ENCODE measurements at regions not wholly inside any gene's neighbourhood (a gene's known extent, or its start where the extent isn't known, plus 50 kb on each side); places are given as distances from the start of the nearest gene placed in this dataset.

DNA sequence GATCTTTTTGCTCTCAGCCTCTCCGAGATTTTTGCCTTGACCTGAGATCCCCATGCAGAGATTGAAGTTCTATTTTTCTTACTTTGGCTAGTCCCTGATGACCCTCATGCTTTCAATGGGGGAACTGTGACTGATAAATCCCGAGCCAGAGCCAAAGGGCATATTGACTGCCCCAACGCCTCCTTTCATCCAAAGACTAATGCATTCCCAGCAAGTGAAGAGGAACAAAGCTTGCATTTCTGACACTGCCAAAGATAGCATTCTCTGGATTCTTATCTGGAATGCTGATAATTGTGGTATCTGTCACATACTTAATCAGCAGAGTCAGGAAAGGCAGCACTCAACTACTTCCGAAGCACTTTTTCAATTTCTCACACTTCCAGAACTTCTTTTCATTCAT lies 152.3 kb upstream of the EGLN3 start:
- no peak overlapping the region for H3K4me3 ChIP-seq (ENCODE audit: low read length in 2 of 2)
- no peaks in the 10 kb centered on the region for H3K27me3 ChIP-seq (ENCODE audit: control insufficient read depth in 1 of 2, insufficient read depth in 2 of 2, low read length in 2 of 2)
- H3K4me1 ChIP-seq (ENCODE audit: control insufficient read depth, insufficient read depth, low read length), result peaks cover 17% of the 10 kb centered on the region
- no peak overlapping the region for H3K9ac ChIP-seq (ENCODE audit: low read length in 2 of 2)
- H3K27ac ChIP-seq (ENCODE audit: low read length), result no peak overlapping the region
- no peaks in the 10 kb centered on the region for H3K9me3 ChIP-seq (ENCODE audit: control insufficient read depth in 2 of 2, low read length in 2 of 2)
- H3K36me3 ChIP-seq (ENCODE audit: control insufficient read depth in 2 of 2, insufficient read depth in 2 of 2, low read length in 2 of 2), result no peaks in the 10 kb centered on the region

DNA sequence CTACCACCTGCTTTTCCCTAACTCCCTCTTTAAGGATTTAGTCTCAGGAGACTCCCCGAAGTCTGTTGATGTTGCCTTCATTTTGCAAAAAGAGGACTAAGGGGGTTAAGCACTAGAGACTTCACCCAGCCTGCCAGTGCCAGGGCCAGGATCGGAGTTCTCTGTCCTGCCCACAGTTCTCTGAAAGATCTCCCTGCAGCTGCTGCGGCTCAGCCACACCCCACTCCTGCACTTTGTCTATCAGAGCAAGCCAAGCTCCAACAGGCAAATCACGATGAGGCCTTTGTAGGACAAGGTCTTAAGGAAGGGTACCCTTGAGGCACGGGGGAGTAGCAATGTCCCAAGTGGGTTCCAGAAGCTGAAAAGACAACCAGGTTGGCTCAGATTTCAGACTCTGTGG lies 148.8 kb upstream of the EGLN3 start:
- H3K9ac ChIP-seq (ENCODE audit: low read length in 2 of 2), result no peak overlapping the region
- H3K4me3 ChIP-seq (ENCODE audit: low read length in 2 of 2), result peak overlapping the region in 1 of 2 donors; percentile 8
- H3K36me3 ChIP-seq (ENCODE audit: control insufficient read depth in 2 of 2, insufficient read depth in 2 of 2, low read length in 2 of 2), result no peaks in the 10 kb centered on the region
- peaks cover 18% of the 10 kb centered on the region for H3K4me1 ChIP-seq (ENCODE audit: control insufficient read depth, insufficient read depth, low read length)
- H3K9me3 ChIP-seq (ENCODE audit: control insufficient read depth in 2 of 2, low read length in 2 of 2), result no peaks in the 10 kb centered on the region
- no peak overlapping the region for H3K27ac ChIP-seq (ENCODE audit: low read length)
- H3K27me3 ChIP-seq (ENCODE audit: control insufficient read depth in 1 of 2, insufficient read depth in 2 of 2, low read length in 2 of 2), result no peaks in the 10 kb centered on the region

DNA sequence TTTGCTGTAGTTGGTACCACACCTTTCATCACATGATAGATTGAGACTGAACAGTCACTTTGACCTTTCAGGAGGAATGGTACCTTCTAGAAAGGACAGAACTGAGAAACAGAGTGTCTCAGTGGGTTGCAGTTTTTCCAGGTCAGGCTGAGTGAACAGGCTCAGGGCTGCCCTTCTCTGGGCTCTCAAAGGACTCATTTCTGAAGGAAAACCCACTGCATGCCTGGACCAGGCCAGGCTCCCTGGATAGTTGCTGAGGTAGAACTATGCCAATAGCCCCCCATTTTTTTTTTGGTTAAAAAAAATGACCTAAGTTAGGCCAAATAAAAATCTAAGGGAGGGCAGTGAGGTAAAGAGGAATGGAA lies 148.1 kb upstream of the EGLN3 start:
- Histone ChIP-seq H3K36me3 (ENCODE audit: control insufficient read depth in 2 of 2, insufficient read depth in 2 of 2, low read length in 2 of 2) (no peaks in the 10 kb centered on the region), H3K27ac (ENCODE audit: low read length) (no peak overlapping the region), H3K9ac (ENCODE audit: low read length in 2 of 2) (peak overlapping the region in 1 of 2 donors; percentile 58), H3K9me3 (ENCODE audit: control insufficient read depth in 2 of 2, low read length in 2 of 2) (no peaks in the 10 kb centered on the region), H3K4me3 (ENCODE audit: low read length in 2 of 2) (no peak overlapping the region), H3K27me3 (ENCODE audit: control insufficient read depth in 1 of 2, insufficient read depth in 2 of 2, low read length in 2 of 2) (no peaks in the 10 kb centered on the region), H3K4me1 (ENCODE audit: control insufficient read depth, insufficient read depth, low read length) (peaks cover 14% of the 10 kb centered on the region)

DNA sequence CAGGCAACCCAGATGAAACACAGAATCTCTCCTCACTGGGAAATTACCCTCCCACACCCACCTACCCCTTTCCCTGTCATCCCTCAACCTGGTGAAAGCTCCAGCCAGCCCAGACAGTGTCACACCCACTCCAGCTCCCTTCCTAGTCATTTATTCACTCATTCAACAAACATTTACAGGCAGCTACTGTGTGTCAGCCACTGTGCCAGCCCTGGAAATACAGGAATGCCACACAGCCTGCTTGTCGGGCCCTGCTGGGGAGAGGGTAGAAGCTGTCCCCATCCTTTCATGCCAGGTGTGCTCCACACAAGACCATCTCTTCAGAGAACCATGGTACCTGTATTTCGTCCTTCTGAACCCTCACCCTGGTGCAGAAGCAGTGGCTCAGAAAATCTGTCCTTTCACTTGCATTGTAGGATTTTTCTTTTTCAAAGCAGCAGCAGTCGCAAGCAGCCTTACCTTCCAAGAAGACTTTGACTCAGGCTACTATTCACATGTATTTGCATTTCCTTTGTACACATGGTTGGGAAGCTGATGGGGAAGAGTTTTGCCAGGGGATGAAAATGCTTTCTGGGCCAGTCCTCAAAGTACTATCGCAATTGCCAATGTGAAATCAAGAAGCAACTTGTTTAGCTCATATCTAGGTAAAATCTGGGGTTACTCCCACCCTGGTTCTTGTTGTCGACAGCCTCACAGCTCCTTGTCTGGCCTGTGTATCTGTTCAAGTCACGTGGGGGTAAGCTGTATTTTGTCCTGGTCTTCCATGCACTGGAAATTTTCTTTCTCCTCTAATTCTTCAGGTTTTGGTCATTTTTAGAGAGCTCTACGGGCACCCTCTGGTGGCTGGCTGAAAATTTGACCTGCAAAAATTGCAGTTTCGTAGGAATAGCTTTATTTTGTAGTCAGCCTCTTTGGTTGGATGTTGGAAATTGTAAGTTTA lies 147.4 kb upstream of the EGLN3 start:
- Histone ChIP-seq H3K4me1 (ENCODE audit: control insufficient read depth, insufficient read depth, low read length) (peaks cover 14% of the 10 kb centered on the region), H3K27me3 (ENCODE audit: control insufficient read depth in 1 of 2, insufficient read depth in 2 of 2, low read length in 2 of 2) (no peaks in the 10 kb centered on the region), H3K9ac (ENCODE audit: low read length in 2 of 2) (peak overlapping the region in 1 of 2 donors; percentile 58), H3K4me3 (ENCODE audit: low read length in 2 of 2) (no peak overlapping the region), H3K36me3 (ENCODE audit: control insufficient read depth in 2 of 2, insufficient read depth in 2 of 2, low read length in 2 of 2) (no peaks in the 10 kb centered on the region), H3K27ac (ENCODE audit: low read length) (no peak overlapping the region), H3K9me3 (ENCODE audit: control insufficient read depth in 2 of 2, low read length in 2 of 2) (no peaks in the 10 kb centered on the region)

DNA sequence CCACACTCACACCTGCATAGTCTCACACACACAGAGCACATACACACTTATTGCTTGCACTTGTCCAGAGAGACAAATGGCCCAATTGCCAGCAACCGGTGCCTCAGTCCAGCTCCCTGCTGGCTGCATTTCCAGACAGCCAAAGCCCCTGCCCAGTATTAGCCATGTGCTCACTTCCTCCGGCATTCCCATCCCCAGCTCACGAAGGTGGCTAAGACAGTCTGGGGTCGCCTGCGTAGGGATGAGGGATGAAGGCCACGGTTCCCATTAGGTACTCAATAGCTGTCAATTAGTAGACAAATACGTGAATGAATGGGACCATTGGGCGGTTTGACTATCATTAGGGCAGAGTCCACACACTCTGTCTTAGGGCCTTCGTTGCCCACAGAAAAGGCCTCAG lies 146.8 kb upstream of the EGLN3 start:
- peaks cover 14% of the 10 kb centered on the region for H3K4me1 ChIP-seq (ENCODE audit: control insufficient read depth, insufficient read depth, low read length)
- H3K9ac ChIP-seq (ENCODE audit: low read length in 2 of 2), result no peak overlapping the region
- H3K9me3 ChIP-seq (ENCODE audit: control insufficient read depth in 2 of 2, low read length in 2 of 2), result no peaks in the 10 kb centered on the region
- H3K36me3 ChIP-seq (ENCODE audit: control insufficient read depth in 2 of 2, insufficient read depth in 2 of 2, low read length in 2 of 2), result no peaks in the 10 kb centered on the region
- H3K4me3 ChIP-seq (ENCODE audit: low read length in 2 of 2), result no peak overlapping the region
- H3K27me3 ChIP-seq (ENCODE audit: control insufficient read depth in 1 of 2, insufficient read depth in 2 of 2, low read length in 2 of 2), result no peaks in the 10 kb centered on the region
- H3K27ac ChIP-seq (ENCODE audit: low read length), result no peak overlapping the region

DNA sequence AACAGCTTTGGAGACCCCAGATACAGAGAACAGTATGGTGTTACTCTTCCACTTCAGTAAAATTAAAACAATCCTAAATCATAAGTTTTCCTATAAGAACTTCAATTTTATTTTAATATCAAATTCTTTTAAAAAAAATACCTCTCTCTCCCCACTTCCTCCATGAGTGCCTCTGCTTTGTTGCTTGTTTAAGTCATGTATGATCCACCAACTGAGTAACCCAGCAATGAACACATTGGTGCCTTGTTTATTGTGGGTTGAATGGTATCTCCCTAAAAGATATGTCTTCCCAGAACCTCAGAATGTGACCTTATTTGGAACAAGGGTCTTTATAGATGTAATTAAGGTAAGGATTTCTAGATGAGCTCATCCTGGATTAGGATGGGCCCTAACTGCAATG lies 143.5 kb upstream of the EGLN3 start:
- Histone ChIP-seq H3K27ac (ENCODE audit: low read length) (no peak overlapping the region), H3K27me3 (ENCODE audit: control insufficient read depth in 1 of 2, insufficient read depth in 2 of 2, low read length in 2 of 2) (no peaks in the 10 kb centered on the region), H3K4me3 (ENCODE audit: low read length in 2 of 2) (no peak overlapping the region), H3K9ac (ENCODE audit: low read length in 2 of 2) (no peak overlapping the region), H3K9me3 (ENCODE audit: control insufficient read depth in 2 of 2, low read length in 2 of 2) (no peaks in the 10 kb centered on the region), H3K4me1 (ENCODE audit: control insufficient read depth, insufficient read depth, low read length) (peaks cover 18% of the 10 kb centered on the region), H3K36me3 (ENCODE audit: control insufficient read depth in 2 of 2, insufficient read depth in 2 of 2, low read length in 2 of 2) (no peaks in the 10 kb centered on the region)

DNA sequence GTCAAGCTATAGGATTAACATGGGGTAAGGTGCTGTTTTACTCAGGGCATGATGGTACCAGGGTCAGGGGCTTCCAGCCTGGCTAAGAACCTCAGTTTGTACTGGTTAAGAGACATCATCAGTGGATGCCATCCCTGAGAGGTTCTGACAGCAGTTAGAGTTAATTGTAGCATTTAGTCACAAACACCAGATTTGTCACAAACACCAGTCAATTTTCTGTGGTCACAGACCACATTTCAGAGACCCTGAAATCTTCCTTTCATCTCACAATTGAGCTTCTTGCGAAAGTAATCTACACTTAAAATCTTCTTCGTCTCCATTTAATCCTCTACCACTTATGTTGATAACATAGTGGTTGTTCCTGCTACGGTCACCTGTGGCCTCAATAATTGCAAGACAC lies 143.0 kb upstream of the EGLN3 start:
- Histone ChIP-seq H3K27me3 (ENCODE audit: control insufficient read depth in 1 of 2, insufficient read depth in 2 of 2, low read length in 2 of 2) (no peaks in the 10 kb centered on the region), H3K9me3 (ENCODE audit: control insufficient read depth in 2 of 2, low read length in 2 of 2) (no peaks in the 10 kb centered on the region), H3K4me3 (ENCODE audit: low read length in 2 of 2) (no peak overlapping the region), H3K4me1 (ENCODE audit: control insufficient read depth, insufficient read depth, low read length) (peaks cover 16% of the 10 kb centered on the region), H3K36me3 (ENCODE audit: control insufficient read depth in 2 of 2, insufficient read depth in 2 of 2, low read length in 2 of 2) (no peaks in the 10 kb centered on the region), H3K9ac (ENCODE audit: low read length in 2 of 2) (no peak overlapping the region), H3K27ac (ENCODE audit: low read length) (no peak overlapping the region)

DNA sequence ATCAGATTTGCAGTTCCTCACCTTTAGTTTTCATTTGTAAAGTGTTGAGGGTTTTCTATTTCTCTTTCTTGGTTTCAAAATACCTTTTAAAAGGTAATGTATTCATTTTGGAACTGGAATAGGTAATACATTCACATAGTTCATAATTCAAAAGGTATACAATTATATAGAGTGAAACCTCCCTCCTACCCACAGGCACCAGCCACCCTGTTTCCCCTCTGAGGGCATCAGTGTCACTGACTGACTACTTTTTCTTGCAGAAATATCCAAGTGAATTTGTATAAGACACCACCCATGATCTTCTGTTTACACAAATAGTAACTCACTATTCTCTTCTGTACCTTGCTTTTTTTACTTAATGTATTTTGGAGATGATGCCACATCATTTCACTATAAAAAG lies 139.6 kb upstream of the EGLN3 start:
- Histone ChIP-seq H3K4me3 (ENCODE audit: low read length in 2 of 2) (no peak overlapping the region), H3K9me3 (ENCODE audit: control insufficient read depth in 2 of 2, low read length in 2 of 2) (peaks cover 0 to 6% of the 10 kb centered on the region in 2 donors), H3K27me3 (ENCODE audit: control insufficient read depth in 1 of 2, insufficient read depth in 2 of 2, low read length in 2 of 2) (no peaks in the 10 kb centered on the region), H3K27ac (ENCODE audit: low read length) (no peak overlapping the region), H3K9ac (ENCODE audit: low read length in 2 of 2) (no peak overlapping the region), H3K36me3 (ENCODE audit: control insufficient read depth in 2 of 2, insufficient read depth in 2 of 2, low read length in 2 of 2) (no peaks in the 10 kb centered on the region), H3K4me1 (ENCODE audit: control insufficient read depth, insufficient read depth, low read length) (peaks cover 3% of the 10 kb centered on the region)

DNA sequence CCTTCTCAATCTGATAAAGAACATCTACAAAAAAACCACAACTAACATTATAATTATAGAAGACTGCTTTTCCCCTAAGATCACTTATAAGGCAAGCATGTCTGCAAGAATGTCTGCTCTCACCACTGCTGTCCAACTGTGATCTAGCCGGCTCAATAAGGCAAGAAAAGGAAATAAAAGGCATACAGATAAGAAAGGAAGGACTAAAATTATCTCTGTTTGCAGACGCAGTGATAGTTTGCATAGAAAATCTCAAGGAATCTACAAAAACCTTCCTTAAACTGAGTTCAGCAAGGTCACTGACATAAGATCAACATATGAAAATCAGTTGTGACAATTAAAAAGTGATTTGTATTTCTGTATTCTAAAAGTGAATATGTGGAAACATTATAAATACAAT lies 138.0 kb upstream of the EGLN3 start:
- Histone ChIP-seq H3K9ac (ENCODE audit: low read length in 2 of 2) (no peak overlapping the region), H3K27ac (ENCODE audit: low read length) (no peak overlapping the region), H3K4me1 (ENCODE audit: control insufficient read depth, insufficient read depth, low read length) (peaks cover 3% of the 10 kb centered on the region), H3K36me3 (ENCODE audit: control insufficient read depth in 2 of 2, insufficient read depth in 2 of 2, low read length in 2 of 2) (no peaks in the 10 kb centered on the region), H3K4me3 (ENCODE audit: low read length in 2 of 2) (no peak overlapping the region), H3K9me3 (ENCODE audit: control insufficient read depth in 2 of 2, low read length in 2 of 2) (peaks cover 0 to 6% of the 10 kb centered on the region in 2 donors), H3K27me3 (ENCODE audit: control insufficient read depth in 1 of 2, insufficient read depth in 2 of 2, low read length in 2 of 2) (no peaks in the 10 kb centered on the region)

DNA sequence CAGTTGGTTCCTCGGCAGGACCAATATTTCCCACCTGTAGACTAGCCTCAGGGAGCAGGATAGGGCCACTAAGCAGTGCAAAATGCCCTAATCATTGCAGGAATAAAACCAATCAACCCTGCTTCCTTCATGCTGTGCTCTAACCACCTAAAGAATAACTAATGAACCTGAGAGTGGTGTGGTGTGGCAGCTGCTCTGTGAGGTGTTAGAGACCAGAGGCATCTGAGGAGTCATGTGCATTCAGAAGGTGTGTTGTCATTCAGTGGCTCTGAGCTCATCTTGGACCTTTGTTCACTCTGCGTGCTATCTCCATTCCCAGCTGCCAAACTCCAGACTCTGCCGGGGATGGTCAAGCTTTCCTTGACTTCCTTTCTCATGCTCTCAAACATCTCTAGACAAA lies 136.7 kb upstream of the EGLN3 start:
- Histone ChIP-seq H3K4me3 (ENCODE audit: low read length in 2 of 2) (no peak overlapping the region), H3K27me3 (ENCODE audit: control insufficient read depth in 1 of 2, insufficient read depth in 2 of 2, low read length in 2 of 2) (no peaks in the 10 kb centered on the region), H3K9me3 (ENCODE audit: control insufficient read depth in 2 of 2, low read length in 2 of 2) (peaks cover 0 to 6% of the 10 kb centered on the region in 2 donors), H3K27ac (ENCODE audit: low read length) (no peak overlapping the region), H3K36me3 (ENCODE audit: control insufficient read depth in 2 of 2, insufficient read depth in 2 of 2, low read length in 2 of 2) (no peaks in the 10 kb centered on the region), H3K9ac (ENCODE audit: low read length in 2 of 2) (no peak overlapping the region), H3K4me1 (ENCODE audit: control insufficient read depth, insufficient read depth, low read length) (peaks cover 3% of the 10 kb centered on the region)

DNA sequence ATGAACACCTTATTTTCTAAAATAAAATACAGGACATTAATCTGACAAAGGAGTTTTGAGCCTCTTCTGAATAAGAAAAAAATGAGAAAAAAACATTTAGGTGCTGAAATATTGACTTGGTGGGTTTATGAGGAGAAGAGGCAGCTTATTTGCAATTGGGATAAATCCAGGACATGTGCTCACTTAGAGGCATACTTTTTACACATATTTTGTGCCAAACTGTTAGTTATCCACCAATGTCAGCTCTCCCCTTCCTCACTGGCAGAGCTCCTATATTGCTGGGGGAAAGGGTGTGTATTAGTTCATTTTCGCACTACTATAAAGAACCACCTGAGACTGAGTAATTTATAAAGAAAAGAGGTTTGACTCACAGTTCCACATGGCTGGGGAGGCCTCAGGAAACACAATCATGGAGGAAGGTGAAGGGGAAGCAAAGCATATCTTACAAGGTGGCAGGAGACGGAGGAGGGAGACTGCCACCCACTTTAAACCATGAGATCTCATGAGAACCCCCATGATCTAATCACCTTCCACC lies 135.4 kb upstream of the EGLN3 start:
- no peaks in the 10 kb centered on the region for H3K27me3 ChIP-seq (ENCODE audit: control insufficient read depth in 1 of 2, insufficient read depth in 2 of 2, low read length in 2 of 2)
- H3K4me1 ChIP-seq (ENCODE audit: control insufficient read depth, insufficient read depth, low read length), result peaks cover 5% of the 10 kb centered on the region
- H3K9ac ChIP-seq (ENCODE audit: low read length in 2 of 2), result no peak overlapping the region
- H3K9me3 ChIP-seq (ENCODE audit: control insufficient read depth in 2 of 2, low read length in 2 of 2), result peaks cover 0 to 6% of the 10 kb centered on the region in 2 donors
- H3K4me3 ChIP-seq (ENCODE audit: low read length in 2 of 2), result no peak overlapping the region
- H3K36me3 ChIP-seq (ENCODE audit: control insufficient read depth in 2 of 2, insufficient read depth in 2 of 2, low read length in 2 of 2), result no peaks in the 10 kb centered on the region
- H3K27ac ChIP-seq (ENCODE audit: low read length), result no peak overlapping the region

Measured in stomach smooth muscle (tissue), 2 donors.